Neural crest cell (in vitro differentiated cells): ENCODE measurements at regions not wholly inside any gene's neighbourhood (a gene's known extent, or its start where the extent isn't known, plus 50 kb on each side); places are given as distances from the start of the nearest gene placed in this dataset.

Source experiments
- DNase-seq: peaks from one replicate; pipeline ENCODE4 v3.0.0; 2021; ENCODE audit warnings: low read depth, mixed read lengths, low spot score
- H3K27ac Mint-ChIP-seq: one replicate; pipeline ENCODE4 v1.8.0; 2021; ENCODE audit warnings: mild to moderate bottlenecking, mixed read lengths; ENCODE audit not compliant: unreplicated experiment
- H3K27me3 Mint-ChIP-seq: 2 replicates; pipeline ENCODE4 v1.8.0; 2021; ENCODE audit warnings: low read depth, mild to moderate bottlenecking, mixed read lengths
- H3K36me3 Mint-ChIP-seq: 2 replicates; pipeline ENCODE4 v1.8.0; 2021; ENCODE audit warnings: low read depth, mild to moderate bottlenecking, mixed read lengths
- H3K4me1 Mint-ChIP-seq: 2 replicates; pipeline ENCODE4 v1.8.0; 2021; ENCODE audit warnings: mixed read lengths
- H3K4me3 Mint-ChIP-seq: one replicate; pipeline ENCODE4 v1.8.0; 2021; ENCODE audit warnings: mild to moderate bottlenecking, mixed read lengths
- H3K9me3 Mint-ChIP-seq: 2 replicates; pipeline ENCODE4 v1.8.0; 2021; ENCODE audit warnings: mixed read lengths
- TF ChIP-seq, protein P1 (sequence below): fragments of 200-600 bp; sonication (generic); conservative IDR thresholded peaks from 2 replicates; pipeline ENCODE4 v1.5.0; 2021; ENCODE audit warnings: antibody characterized with exemption, mild to moderate bottlenecking

DNA sequence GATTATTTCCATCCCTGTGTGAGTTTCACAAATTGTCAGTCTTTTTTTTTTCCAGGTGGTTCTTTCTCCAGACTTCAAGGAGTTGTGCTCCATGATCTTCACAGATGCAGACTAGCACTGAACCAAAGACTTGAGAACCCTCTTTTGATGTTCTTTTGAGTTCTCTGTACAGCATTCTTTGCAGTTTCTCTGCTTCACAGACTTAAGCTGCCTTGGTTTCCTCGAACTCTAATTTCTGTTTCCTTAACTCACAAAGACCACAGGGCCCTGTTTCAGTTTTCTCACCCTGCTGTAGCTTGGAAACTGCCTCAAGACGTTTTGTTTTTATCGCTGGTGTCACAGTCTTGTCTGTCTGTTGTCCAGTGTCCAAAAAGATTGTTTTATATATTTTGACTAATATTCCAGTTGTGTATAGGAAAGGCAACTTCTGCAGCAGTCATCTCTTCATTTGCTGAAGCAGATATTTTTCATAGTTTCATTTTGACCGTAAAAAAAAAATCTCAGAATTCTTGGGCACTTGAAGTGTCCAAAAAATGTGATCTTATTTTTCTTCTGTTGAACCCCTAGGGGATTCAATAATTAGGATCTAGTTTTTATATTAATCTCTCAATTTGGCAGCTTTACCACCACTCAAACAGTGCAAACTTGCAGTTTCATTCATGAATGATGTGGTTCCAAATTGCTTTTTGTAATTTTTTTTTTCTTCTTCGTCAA, 97.0 kb upstream of the MC4R start:
- H3K27ac Mint-ChIP-seq, result no peak overlapping the region
- no peaks in the 10 kb centered on the region for H3K27me3 Mint-ChIP-seq
- no peak overlapping the region for H3K4me3 Mint-ChIP-seq
- TF ChIP-seq, protein P1, sequence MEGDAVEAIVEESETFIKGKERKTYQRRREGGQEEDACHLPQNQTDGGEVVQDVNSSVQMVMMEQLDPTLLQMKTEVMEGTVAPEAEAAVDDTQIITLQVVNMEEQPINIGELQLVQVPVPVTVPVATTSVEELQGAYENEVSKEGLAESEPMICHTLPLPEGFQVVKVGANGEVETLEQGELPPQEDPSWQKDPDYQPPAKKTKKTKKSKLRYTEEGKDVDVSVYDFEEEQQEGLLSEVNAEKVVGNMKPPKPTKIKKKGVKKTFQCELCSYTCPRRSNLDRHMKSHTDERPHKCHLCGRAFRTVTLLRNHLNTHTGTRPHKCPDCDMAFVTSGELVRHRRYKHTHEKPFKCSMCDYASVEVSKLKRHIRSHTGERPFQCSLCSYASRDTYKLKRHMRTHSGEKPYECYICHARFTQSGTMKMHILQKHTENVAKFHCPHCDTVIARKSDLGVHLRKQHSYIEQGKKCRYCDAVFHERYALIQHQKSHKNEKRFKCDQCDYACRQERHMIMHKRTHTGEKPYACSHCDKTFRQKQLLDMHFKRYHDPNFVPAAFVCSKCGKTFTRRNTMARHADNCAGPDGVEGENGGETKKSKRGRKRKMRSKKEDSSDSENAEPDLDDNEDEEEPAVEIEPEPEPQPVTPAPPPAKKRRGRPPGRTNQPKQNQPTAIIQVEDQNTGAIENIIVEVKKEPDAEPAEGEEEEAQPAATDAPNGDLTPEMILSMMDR, result no peak
- no peaks in the 10 kb centered on the region for H3K36me3 Mint-ChIP-seq
- no peak for DNase-seq
- H3K4me1 Mint-ChIP-seq, result no peaks in the 10 kb centered on the region
- H3K9me3 Mint-ChIP-seq, result peaks cover 2% of the 10 kb centered on the region

- Mint-ChIP-seq H3K27me3 (no peaks in the 10 kb centered on the region), H3K9me3 (peaks cover 5% of the 10 kb centered on the region), H3K4me3 (no peak overlapping the region), H3K4me1 (no peaks in the 10 kb centered on the region), H3K27ac (no peak overlapping the region), H3K36me3 (no peaks in the 10 kb centered on the region)
- TF ChIP-seq, protein P1, result no peak
- DNase-seq, result no peak
Observed at GRCh38 chr18:60471652-60472051, 99.1 kb upstream of the MC4R start.

- Mint-ChIP-seq H3K9me3 (peaks cover 7% of the 10 kb centered on the region), H3K36me3 (peaks cover 4% of the 10 kb centered on the region), H3K27ac (no peak overlapping the region), H3K4me3 (no peak overlapping the region), H3K27me3 (no peaks in the 10 kb centered on the region), H3K4me1 (no peaks in the 10 kb centered on the region)
- TF ChIP-seq, protein P1, result no peak
- DNase-seq, result no peak
Observed at GRCh38 chr18:60485201-60485600, 112.6 kb upstream of the MC4R start.

- Mint-ChIP-seq H3K27me3 (no peaks in the 10 kb centered on the region), H3K4me1 (no peaks in the 10 kb centered on the region), H3K36me3 (no peaks in the 10 kb centered on the region), H3K4me3 (no peak overlapping the region), H3K9me3 (no peaks in the 10 kb centered on the region), H3K27ac (no peak overlapping the region)
- TF ChIP-seq, protein P1, result no peak
- no peak for DNase-seq
Observed at GRCh38 chr18:60493066-60493465, 120.5 kb upstream of the MC4R start.

GRCh38 chr18:60499675-60500074, 127.1 kb upstream of the MC4R start:
- no peaks in the 10 kb centered on the region for H3K9me3 Mint-ChIP-seq
- no peaks in the 10 kb centered on the region for H3K36me3 Mint-ChIP-seq
- TF ChIP-seq, protein P1, result no peak
- no peaks in the 10 kb centered on the region for H3K4me1 Mint-ChIP-seq
- H3K27ac Mint-ChIP-seq, result no peak overlapping the region
- H3K4me3 Mint-ChIP-seq, result no peak overlapping the region
- no peak for DNase-seq
- H3K27me3 Mint-ChIP-seq, result no peaks in the 10 kb centered on the region
